Large intestine (tissue), 3 donors: ENCODE measurements at regions not wholly inside any gene's neighbourhood (a gene's known extent, or its start where the extent isn't known, plus 50 kb on each side); places are given as distances from the start of the nearest gene placed in this dataset.

Source experiments
- DNase-seq, 2 donors: peaks; one replicate each; pipeline versions ENCODE4 v3.0.0 to v3.0.0-alpha.2; 2013
- H3K27ac ChIP-seq: one replicate; pipeline ENCODE4 v1.5.1; 2013; ENCODE audit warnings: low read length
- H3K27me3 ChIP-seq: 2 replicates; pipeline ENCODE4 v1.6.1; 2013; ENCODE audit warnings: low read length; ENCODE audit not compliant: control insufficient read depth, insufficient read depth
- H3K36me3 ChIP-seq: 2 replicates; pipeline ENCODE4 v1.6.1; 2013; ENCODE audit warnings: low read length; ENCODE audit not compliant: control insufficient read depth, insufficient read depth
- H3K4me1 ChIP-seq: one replicate; pipeline ENCODE4 v1.6.1; 2013; ENCODE audit warnings: low read length; ENCODE audit not compliant: control insufficient read depth, insufficient read depth
- H3K4me3 ChIP-seq: one replicate; pipeline ENCODE4 v1.5.1; 2013; ENCODE audit warnings: low read length
- H3K9me3 ChIP-seq: one replicate; pipeline ENCODE4 v1.6.1; 2013; ENCODE audit warnings: mild to moderate bottlenecking, low read depth, low read length, moderate library complexity; ENCODE audit not compliant: control insufficient read depth
- WGBS: methylation state at CpG from one replicate; pipeline ENCODE4 v1.1.5; 2013; ENCODE audit warnings: low lambda C conversion rate; ENCODE audit not compliant: insufficient coverage; 5-methylcytosine and 5-hydroxymethylcytosine counted together

DNA sequence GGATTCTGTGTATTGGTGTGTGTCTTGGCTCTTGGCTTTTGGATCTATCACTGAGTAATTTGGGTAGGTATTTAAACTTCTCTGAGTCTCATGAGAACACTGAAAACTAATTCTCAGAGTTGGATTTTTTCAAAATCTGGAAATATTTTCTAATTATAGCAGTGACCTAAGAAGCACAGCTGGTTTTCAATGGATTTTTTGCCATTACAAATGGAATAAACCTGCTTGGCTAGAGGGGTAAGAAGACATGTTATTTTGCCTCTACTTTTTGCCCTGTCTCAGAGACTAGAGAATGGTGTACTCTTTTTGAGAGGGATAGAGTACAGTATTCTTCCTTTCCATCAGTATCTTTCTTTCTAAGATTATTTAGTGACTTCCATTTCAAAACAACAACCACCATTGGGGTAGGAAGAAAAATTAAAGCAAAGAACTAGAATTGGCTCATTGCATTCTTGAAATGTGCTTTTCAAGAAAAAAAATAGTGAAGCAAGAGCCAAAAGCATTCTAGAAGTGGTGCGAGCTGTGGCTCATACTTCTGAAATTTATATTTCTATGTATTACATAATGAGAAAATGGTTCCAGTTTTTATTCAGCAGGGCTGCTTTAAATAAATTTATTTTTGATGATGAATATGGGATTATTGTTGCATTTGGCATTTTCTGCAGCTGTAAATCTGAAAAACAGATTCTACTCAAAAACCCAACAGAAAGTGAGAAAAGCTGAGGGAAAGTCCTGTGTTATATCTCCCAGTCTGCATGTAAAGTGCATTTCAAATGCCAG is 850.2 kb upstream of the SLIT2 start:
- Histone ChIP-seq H3K4me3 (no peak overlapping the region), H3K27ac (no peak overlapping the region), H3K4me1 (no peaks in the 10 kb centered on the region), H3K36me3 (no peaks in the 10 kb centered on the region), H3K27me3 (no peaks in the 10 kb centered on the region), H3K9me3 (no peaks in the 10 kb centered on the region)
- WGBS, result 86% methylated on average over 1 of the region's 1 CpG
- no peak for DNase-seq

DNA sequence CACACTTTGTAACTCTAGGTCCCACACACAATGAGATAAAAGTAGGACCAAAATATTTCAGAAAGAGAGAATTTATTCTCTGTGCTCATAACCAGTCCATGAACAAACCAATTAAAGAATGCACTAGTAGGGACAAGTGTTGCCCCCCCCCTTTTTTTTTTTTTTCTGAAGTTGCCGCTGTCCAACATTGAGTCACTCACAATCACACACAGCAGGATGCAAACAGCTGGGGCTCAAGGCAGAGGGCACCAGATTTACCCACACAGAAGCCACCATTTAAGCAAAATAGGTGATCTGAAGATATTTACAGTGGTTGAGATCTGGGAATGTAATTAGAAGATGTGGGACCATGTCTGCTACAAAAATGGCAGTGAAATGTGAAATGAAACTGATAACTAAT is 850.9 kb upstream of the SLIT2 start:
- Histone ChIP-seq H3K4me1 (no peaks in the 10 kb centered on the region), H3K9me3 (no peaks in the 10 kb centered on the region), H3K4me3 (no peak overlapping the region), H3K27ac (no peak overlapping the region), H3K36me3 (no peaks in the 10 kb centered on the region), H3K27me3 (no peaks in the 10 kb centered on the region)
- no peak for DNase-seq
- WGBS, result no CpG with 5 or more reads among the region's 1 CpG

DNA sequence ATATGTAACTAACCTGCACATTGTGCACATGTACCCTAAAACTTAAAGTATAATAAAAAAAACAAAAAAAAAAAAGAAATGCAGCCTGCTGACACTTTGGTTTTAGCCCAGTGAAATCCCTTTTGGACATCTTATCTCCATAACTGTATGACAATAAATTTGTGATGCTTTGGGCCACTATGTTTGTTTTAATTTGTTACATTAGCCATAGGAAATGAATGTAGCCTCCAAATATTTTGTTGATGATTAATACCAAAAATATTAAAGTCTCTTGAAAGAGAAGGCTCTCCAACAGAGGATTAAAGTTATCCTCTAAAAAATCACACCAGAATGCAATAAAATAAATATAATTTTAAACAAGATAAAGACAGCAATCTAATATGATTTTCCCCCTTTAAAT is 852.7 kb upstream of the SLIT2 start:
- Histone ChIP-seq H3K36me3 (no peaks in the 10 kb centered on the region), H3K27me3 (no peaks in the 10 kb centered on the region), H3K9me3 (no peaks in the 10 kb centered on the region), H3K4me3 (no peak overlapping the region), H3K4me1 (no peaks in the 10 kb centered on the region), H3K27ac (no peak overlapping the region)
- DNase-seq, result no peak

DNA sequence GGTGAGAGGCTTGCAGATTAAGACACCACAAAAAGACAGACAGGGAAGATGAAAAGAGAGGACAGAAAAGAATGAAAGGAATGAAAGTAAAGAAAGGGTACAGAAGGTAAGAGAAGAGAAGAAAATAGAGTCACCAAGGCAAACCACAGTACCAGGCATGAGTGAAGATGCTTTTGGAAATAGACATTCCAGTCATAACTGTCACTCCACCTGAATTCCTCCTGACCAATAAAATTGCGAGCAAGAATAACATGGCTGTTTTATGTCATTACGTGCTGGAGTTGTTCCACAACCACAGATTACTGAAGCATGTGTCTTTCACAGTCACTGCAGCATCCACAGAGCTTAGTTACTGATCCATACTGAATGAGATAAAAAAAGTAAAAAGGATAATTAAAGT is 864.9 kb upstream of the SLIT2 start:
- no peaks in the 10 kb centered on the region for H3K27me3 ChIP-seq
- H3K4me3 ChIP-seq, result no peak overlapping the region
- no peak overlapping the region for H3K27ac ChIP-seq
- no peaks in the 10 kb centered on the region for H3K9me3 ChIP-seq
- H3K36me3 ChIP-seq, result no peaks in the 10 kb centered on the region
- WGBS, result no CpG with 5 or more reads among the region's 2 CpGs
- no peaks in the 10 kb centered on the region for H3K4me1 ChIP-seq
- DNase-seq, result no peak

DNA sequence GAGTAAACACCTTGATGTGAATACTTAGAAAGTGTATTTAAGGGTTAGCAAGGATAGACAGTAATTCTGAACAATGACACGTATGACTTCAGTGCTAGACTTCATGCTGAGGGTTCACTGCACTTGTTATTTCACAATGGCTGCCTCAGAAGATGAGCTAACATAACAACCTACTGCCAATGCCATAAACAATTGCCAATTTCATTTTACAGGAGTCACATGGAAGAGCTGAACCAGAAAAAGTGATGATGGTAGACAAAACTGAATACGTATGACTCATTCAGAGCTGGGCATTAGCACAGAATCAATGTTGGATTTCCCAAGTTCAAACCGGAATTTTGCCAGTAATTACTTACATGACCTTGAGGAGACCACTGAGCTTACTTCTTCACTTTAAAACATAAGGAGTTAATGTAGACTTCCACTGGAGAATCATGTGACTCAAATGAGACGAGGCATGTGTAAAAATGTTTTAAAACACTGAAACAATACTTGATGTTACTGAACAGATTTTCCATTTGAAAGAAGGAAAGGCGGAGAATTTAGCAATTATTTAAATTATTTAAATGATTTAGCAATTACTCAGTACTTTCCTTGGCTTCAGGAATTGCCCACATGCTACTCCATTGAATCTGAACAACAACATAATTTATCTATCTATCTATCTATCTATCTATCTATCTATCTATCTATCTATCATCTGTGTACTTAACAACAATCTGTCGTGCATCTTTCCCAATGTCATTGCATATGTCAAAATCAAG is 868.5 kb upstream of the SLIT2 start:
- H3K4me3 ChIP-seq, result no peak overlapping the region
- no peak overlapping the region for H3K27ac ChIP-seq
- H3K36me3 ChIP-seq, result no peaks in the 10 kb centered on the region
- H3K27me3 ChIP-seq, result no peaks in the 10 kb centered on the region
- peak in 1 of 2 donors; percentile 2 for DNase-seq
- H3K9me3 ChIP-seq, result no peaks in the 10 kb centered on the region
- 100% methylated on average over 2 of the region's 6 CpGs for WGBS
- no peaks in the 10 kb centered on the region for H3K4me1 ChIP-seq

DNA sequence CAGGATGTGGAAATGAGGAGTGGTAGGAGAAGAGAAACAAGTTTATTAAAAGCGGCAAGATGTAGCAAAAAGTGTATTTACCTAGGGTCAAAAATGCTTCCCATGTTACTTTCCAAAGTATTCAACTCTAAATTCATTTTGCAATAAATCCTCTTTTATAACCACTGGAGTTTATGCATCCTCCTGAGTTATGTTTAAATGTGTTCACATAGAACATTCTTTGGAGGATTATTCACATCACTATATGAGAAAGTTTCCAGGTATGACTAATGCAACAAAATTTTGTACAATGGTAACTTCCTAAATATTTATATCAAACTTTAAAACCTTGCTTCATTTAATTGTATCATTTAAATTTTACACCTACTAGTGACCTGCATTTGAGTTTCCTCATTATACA is 870.6 kb upstream of the SLIT2 start:
- Histone ChIP-seq H3K36me3 (no peaks in the 10 kb centered on the region), H3K4me1 (no peaks in the 10 kb centered on the region), H3K4me3 (no peak overlapping the region), H3K9me3 (no peaks in the 10 kb centered on the region), H3K27me3 (no peaks in the 10 kb centered on the region), H3K27ac (no peak overlapping the region)
- 100% methylated on average over 1 of the region's 1 CpG for WGBS
- no peak for DNase-seq

DNA sequence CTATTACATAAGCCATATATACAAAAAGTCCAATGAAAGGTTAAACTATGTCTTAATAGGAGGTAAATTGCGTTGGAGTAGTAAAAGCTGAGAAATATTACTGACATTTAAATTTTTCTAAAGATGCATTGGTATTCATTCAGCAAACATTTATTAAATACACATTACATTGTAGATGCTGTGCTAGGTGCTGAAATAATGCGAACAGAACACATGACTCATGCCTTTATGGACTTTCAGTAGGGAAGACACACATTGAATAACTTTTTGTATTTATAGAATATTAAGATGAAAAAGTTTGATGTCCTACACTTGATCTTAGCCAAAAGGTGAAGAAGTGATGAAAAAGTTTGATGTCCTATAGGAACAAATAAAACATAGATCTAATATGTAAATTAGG is 871.1 kb upstream of the SLIT2 start:
- Histone ChIP-seq H3K36me3 (no peaks in the 10 kb centered on the region), H3K4me1 (no peaks in the 10 kb centered on the region), H3K9me3 (no peaks in the 10 kb centered on the region), H3K27ac (no peak overlapping the region), H3K27me3 (no peaks in the 10 kb centered on the region), H3K4me3 (no peak overlapping the region)
- DNase-seq, result no peak
- 100% methylated on average over 1 of the region's 2 CpGs for WGBS

DNA sequence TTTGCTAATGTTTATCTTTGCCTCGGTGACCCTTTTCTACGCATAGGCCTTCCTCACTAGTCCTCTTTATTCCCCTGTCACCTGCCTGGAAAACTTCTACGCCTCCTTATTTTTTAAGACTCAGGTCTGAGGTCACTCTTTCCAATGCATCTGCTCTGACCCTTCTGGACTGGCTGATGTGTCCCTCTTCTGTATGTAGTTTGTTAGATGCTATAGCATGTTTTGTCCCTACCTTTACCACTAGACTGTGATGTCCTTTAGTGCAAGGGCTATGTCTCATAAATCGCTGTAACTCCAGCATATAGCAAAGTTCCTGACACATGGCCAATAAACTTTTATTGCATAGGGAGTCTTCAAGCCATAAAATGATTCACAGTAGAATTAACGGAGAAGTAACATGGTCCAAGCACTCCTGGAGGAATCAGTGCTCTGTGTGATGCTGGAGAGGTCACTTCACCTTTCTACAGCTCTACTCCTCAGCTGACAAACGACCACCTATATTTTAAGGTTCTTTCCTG is 872.5 kb upstream of the SLIT2 start:
- no peak overlapping the region for H3K27ac ChIP-seq
- H3K4me3 ChIP-seq, result no peak overlapping the region
- H3K4me1 ChIP-seq, result no peaks in the 10 kb centered on the region
- 33% methylated on average over 5 of the region's 6 CpGs for WGBS
- no peaks in the 10 kb centered on the region for H3K9me3 ChIP-seq
- H3K27me3 ChIP-seq, result no peaks in the 10 kb centered on the region
- H3K36me3 ChIP-seq, result no peaks in the 10 kb centered on the region
- DNase-seq, result peak; percentile 2 to 33

DNA sequence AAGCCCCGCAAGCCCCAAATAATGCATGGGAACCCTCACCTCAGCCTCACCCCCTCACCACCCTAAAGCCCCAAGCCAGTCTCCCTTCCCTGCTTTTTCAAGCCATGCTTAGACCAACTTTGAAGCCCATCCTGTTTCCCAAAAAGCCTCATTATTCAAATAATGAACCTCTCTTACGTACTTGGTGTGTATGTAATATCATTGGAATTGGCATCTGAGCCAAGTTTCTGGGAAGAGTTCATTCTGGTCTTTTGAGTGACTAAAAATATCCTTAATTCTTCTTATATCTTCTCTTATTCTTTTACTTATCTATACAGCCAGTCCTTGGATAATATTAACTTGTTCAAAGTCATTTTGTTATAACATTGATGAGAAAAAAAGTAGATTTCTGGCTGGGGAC is 875.8 kb upstream of the SLIT2 start:
- Histone ChIP-seq H3K36me3 (no peaks in the 10 kb centered on the region), H3K4me1 (no peaks in the 10 kb centered on the region), H3K9me3 (no peaks in the 10 kb centered on the region), H3K4me3 (no peak overlapping the region), H3K27ac (no peak overlapping the region), H3K27me3 (no peaks in the 10 kb centered on the region)
- 80% methylated on average over 1 of the region's 2 CpGs for WGBS
- no peak for DNase-seq

DNA sequence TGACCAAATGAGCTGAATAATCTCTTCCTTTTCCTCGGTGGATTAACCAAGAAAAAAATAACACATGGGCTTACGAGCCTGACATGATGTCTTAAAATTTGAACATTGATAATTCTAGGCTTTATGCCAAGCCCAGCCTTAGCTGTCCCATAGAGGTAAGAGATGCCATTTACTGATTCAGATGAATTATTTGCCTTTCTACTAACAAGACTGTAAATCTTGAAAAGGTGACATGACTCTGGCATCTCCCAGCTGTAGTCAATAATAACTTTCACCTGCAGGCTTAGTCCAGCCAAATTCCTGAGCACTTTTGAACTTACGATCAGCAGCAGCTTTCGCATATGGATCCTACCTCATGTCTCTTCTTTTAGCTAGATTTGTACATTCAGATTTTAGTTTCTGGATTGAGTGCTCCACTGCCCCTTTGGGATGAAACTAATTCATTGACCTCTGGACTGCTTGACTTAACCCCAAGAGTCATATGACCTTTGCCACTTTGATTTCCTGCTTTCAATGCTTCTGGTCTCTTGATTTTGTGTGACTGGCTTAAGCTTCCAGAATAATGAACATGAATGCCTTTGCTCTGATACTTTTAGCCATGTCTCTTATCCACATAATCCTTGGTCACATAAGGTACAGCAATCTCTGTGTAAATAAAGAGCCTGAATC is 876.4 kb upstream of the SLIT2 start:
- no peak for DNase-seq
- Histone ChIP-seq H3K27me3 (no peaks in the 10 kb centered on the region), H3K9me3 (no peaks in the 10 kb centered on the region), H3K4me1 (no peaks in the 10 kb centered on the region), H3K27ac (no peak overlapping the region), H3K4me3 (no peak overlapping the region), H3K36me3 (no peaks in the 10 kb centered on the region)
- WGBS, result 76% methylated on average over 3 of the region's 4 CpGs
